ENCODE measurements at regions not wholly inside any gene's neighbourhood (a gene's known extent, or its start where the extent isn't known, plus 50 kb on each side); places are given as distances from the start of the nearest gene placed in this dataset.

GRCh38 chr18:54531402-54532065 lies 59.5 kb upstream of the DYNAP start:
- TF ChIP-seq MAFK (IDR thresholded peaks at IDR 0.05; ENCODE audit: low read depth, low read length) (no peak), USF2 (IDR thresholded peaks at IDR 0.05; ENCODE audit: low read depth, low read length) (no peak), CEBPB (IDR thresholded peaks at IDR 0.05; ENCODE audit: low read depth, low read length) (no peak), MXI1 (IDR thresholded peaks at IDR 0.05; ENCODE audit: borderline replicate concordance, low read depth, low read length) (no peak), RAD21 (IDR thresholded peaks at IDR 0.05; ENCODE audit: low read length) (no peak), RFX5 (IDR thresholded peaks at IDR 0.05; ENCODE audit: low read depth, low read length) (no peak), ELK1 (IDR thresholded peaks at IDR 0.05; ENCODE audit: borderline replicate concordance, low read depth, low read length) (no peak), POLR2A (IDR thresholded peaks at IDR 0.05; ENCODE audit: low read depth, low read length) (no peak), BHLHE40 (IDR thresholded peaks at IDR 0.05; ENCODE audit: low read depth, low read length) (no peak), FOS (IDR thresholded peaks at IDR 0.05; ENCODE audit: low read depth, low read length) (no peak), CHD1 (IDR thresholded peaks at IDR 0.05; ENCODE audit: low read depth, low read length) (no peak)
- TF ChIP-seq, protein P1, sequence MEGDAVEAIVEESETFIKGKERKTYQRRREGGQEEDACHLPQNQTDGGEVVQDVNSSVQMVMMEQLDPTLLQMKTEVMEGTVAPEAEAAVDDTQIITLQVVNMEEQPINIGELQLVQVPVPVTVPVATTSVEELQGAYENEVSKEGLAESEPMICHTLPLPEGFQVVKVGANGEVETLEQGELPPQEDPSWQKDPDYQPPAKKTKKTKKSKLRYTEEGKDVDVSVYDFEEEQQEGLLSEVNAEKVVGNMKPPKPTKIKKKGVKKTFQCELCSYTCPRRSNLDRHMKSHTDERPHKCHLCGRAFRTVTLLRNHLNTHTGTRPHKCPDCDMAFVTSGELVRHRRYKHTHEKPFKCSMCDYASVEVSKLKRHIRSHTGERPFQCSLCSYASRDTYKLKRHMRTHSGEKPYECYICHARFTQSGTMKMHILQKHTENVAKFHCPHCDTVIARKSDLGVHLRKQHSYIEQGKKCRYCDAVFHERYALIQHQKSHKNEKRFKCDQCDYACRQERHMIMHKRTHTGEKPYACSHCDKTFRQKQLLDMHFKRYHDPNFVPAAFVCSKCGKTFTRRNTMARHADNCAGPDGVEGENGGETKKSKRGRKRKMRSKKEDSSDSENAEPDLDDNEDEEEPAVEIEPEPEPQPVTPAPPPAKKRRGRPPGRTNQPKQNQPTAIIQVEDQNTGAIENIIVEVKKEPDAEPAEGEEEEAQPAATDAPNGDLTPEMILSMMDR (conservative IDR thresholded peaks at IDR 0.05; ENCODE audit: low read depth, low read length) = no peak
- ATAC-seq (ENCODE audit: low read depth) (no peak), DNase-seq (no peak)
- no peak overlapping the region for H2BK15ac ChIP-seq (ENCODE audit: low read depth, low read length)
- H3K79me1 ChIP-seq (ENCODE audit: low read depth in 1 of 2, low read length in 2 of 2) = no peaks in the 10 kb centered on the region
- H4K8ac ChIP-seq (ENCODE audit: low read depth in 2 of 2, low read length in 2 of 2) = no peak overlapping the region
- no peaks in the 10 kb centered on the region for H4K20me1 ChIP-seq (ENCODE audit: insufficient read depth, low read length)
- H3K27me3 ChIP-seq (ENCODE audit: control insufficient read depth, insufficient read depth, low read length) = no peaks in the 10 kb centered on the region
- H3K23ac ChIP-seq (ENCODE audit: low read depth, low read length) = no peak overlapping the region
- dilution Hi-C loops (cut with HindIII; ENCODE audit: low sequenced_read_pairs, unreplicated experiment) = no loop called here
- ChIA-PET POLR2A (ENCODE audit: unreplicated experiment) (no interaction called here), CTCF (no interaction called here)
- no peak overlapping the region for H3K4ac ChIP-seq (ENCODE audit: low read depth, low read length)
- H3K18ac ChIP-seq (ENCODE audit: low read depth, low read length) = no peak overlapping the region
- no peak overlapping the region for H4K5ac ChIP-seq (ENCODE audit: low read depth, low read length)
- no peaks in the 10 kb centered on the region for H3K36me3 ChIP-seq (ENCODE audit: control insufficient read depth, insufficient read depth, low read length)
- no peak overlapping the region for H4K91ac ChIP-seq (ENCODE audit: insufficient read depth, low read depth, low read length)
- no peak overlapping the region for H2AK9ac ChIP-seq (replicated peaks; ENCODE audit: low read depth, low read length, poor library complexity)
- H2BK120ac ChIP-seq (ENCODE audit: low read depth, low read length) = no peak overlapping the region
- H2BK5ac ChIP-seq (ENCODE audit: low read depth, low read length, poor library complexity, severe bottlenecking) = no peak overlapping the region
- no peak overlapping the region for H2AK5ac ChIP-seq (ENCODE audit: low read depth, low read length)
- no peaks in the 10 kb centered on the region for H3K4me1 ChIP-seq (ENCODE audit: control insufficient read depth, insufficient read depth, low read length)
- BruUV-seq (replicated peaks) = no TSS peak
- H3K9me3 ChIP-seq (ENCODE audit: control insufficient read depth, insufficient read depth, low read length) = peaks cover 7% of the 10 kb centered on the region; the same call in 1 of the 2 replicates
- in situ Hi-C loops (cut with MboI; ENCODE audit: low sequenced_read_pairs) = no loop called here
- intact Hi-C loops (cut with micrococcal nuclease) = no loop called here
- no peak overlapping the region for H3K56ac ChIP-seq (ENCODE audit: extremely low read depth, insufficient read depth, low read length)
- no peak overlapping the region for H3K9ac ChIP-seq (ENCODE audit: low read depth, low read length)
- no peak overlapping the region for H3K14ac ChIP-seq (replicated peaks; ENCODE audit: low read depth, low read length)
- no peak overlapping the region for H3K27ac ChIP-seq (ENCODE audit: insufficient read depth, low read length)
- WGBS, 2 experiments (ENCODE audit: extremely low coverage in 2 of 2, insufficient read length in 1 of 2) = no CpG with 5 or more reads among the region's 4 CpGs
- H3K9me1 ChIP-seq (ENCODE audit: insufficient read depth, low read length) = no peaks in the 10 kb centered on the region
- H3K4me2 ChIP-seq (ENCODE audit: low read depth, low read length) = no peak overlapping the region
- no peak overlapping the region for H3K4me3 ChIP-seq (ENCODE audit: insufficient read depth, low read depth, low read length)
- H2AFZ ChIP-seq (replicated peaks; ENCODE audit: low read length, poor library complexity) = no peak overlapping the region
- no peak overlapping the region for H2BK20ac ChIP-seq (ENCODE audit: low read depth, low read length)
